HS-5 (cell line): ENCODE measurements at regions not wholly inside any gene's neighbourhood (a gene's known extent, or its start where the extent isn't known, plus 50 kb on each side); places are given as distances from the start of the nearest gene placed in this dataset.
"Not testable (repeated sequence)": the region's sequence is repeated elsewhere in the genome, so short reads cannot be mapped to it uniquely, and the experiment has no call there.

Source experiments
- DNase-seq: peaks from one replicate; pipeline ENCODE4 v3.0.0-alpha.2; 2012; ENCODE audit warnings: low read depth

DNA sequence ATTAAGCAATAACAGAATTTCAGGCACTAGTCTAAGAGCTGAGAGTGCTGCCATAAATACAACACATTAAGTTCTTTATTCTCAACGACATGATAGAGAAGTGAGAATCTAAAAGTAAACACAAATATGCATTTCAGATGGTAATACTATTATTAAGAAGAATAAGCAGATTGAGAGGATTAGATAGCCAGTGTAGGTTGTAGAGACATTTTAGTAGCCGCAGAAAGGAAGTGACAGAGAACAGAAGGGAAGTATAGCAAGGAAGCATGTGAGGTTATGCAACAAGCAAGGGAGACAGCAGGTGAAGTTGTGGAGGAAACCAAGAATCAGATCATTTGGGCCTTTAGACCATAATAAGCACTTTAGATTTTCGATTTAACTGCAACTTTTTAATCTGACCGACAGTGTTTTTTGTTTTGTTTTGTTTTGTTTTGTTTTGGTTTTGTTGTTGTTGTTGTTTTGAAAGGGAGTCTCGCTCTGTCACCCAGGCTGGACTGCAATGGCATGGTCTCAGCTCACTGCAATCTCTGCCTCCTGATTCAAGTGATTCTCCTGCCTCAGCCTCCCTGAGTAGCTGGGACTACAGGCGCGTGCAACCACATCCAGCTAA, 737.0 kb upstream of the ADGRB3 start:
- DNase-seq = no peak

DNA sequence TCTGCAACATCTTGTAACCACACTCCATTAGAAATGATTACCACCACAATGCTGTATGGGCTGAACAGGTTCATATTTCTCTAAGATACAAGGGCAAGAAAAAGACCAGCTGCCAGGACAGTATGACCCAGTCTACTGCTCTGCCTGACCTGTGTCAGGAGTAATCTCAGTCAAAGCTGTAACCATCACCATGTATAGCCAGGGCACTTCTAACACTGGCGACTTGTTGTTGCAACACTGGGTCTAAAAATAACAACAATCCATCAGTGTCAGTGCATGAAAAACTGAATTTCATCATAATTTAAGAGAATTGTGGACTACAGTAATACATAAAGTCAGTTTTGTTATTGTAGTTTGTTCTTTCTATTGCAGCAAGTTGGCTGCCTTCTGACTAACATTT, 738.6 kb upstream of the ADGRB3 start:
- DNase-seq = no peak

DNA sequence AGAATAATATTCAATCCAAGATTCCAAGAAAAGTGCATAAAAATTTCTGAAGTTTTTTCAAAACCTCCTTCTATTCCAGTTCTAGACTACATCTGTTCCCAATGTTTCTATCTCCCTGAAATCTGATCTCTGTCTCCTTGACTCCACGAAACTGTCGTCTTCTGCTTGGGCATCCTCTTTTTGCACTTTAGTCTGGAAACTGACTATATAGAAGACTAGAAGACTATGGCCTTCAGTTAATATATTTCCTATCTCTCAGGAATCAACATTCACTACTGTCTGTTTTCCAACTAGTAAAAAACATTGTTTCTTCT, 745.4 kb upstream of the ADGRB3 start:
- DNase-seq = no peak

DNA sequence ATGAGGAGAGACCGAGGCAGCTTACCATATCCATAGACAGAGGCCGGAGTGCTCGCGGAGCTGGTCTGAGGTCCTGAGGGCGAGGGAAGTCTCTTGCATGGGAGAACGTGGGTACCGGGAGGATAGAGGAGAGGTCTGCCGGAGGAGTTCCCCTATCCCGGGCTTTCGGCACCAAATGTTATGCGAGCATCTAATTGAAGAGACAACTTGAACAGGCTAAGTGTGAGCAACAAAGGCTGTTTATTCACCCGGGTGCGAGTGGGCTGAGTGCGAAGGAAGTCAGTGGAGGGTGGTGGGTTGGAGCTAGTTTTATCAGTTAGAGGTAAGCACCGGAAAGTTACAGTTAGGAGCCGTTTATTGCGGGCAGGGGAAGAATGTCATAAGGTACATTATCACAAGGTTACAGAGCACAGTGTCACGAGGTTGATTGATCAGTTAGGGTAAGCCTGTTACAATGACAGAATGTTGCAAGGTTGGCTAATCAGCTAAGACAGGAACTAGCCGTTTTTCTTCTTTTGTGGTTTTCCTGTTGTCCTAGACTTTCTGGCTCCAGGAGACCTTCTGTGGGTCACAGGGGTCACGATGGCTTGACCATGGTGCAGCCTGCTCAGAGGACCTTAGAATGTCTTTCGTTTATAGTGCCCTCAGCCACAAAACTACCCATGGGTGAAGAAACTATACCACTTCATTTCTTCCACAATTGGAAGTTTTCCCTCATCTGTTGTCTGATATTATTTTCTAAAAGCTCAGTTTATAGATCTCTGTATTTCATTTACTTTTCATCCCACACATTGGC, 746.0 kb upstream of the ADGRB3 start:
- DNase-seq = no peak

DNA sequence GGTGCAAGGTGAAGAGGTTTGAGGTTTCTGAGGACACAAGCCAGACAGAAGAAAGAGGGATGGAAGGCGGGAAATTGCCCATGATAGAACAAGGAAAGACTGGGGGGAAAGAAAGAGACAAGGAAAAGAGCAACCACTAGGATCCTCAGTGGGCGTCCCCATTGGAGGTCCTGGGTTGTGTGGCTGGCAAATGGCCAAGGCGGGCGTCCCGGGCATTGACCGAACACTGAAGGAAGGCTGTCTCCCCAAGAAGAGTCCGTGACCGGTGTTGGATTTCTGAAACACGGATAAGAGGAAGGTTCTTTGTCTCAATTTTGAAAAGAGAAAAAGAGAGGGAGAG, 746.6 kb upstream of the ADGRB3 start:
- no peak for DNase-seq

DNA sequence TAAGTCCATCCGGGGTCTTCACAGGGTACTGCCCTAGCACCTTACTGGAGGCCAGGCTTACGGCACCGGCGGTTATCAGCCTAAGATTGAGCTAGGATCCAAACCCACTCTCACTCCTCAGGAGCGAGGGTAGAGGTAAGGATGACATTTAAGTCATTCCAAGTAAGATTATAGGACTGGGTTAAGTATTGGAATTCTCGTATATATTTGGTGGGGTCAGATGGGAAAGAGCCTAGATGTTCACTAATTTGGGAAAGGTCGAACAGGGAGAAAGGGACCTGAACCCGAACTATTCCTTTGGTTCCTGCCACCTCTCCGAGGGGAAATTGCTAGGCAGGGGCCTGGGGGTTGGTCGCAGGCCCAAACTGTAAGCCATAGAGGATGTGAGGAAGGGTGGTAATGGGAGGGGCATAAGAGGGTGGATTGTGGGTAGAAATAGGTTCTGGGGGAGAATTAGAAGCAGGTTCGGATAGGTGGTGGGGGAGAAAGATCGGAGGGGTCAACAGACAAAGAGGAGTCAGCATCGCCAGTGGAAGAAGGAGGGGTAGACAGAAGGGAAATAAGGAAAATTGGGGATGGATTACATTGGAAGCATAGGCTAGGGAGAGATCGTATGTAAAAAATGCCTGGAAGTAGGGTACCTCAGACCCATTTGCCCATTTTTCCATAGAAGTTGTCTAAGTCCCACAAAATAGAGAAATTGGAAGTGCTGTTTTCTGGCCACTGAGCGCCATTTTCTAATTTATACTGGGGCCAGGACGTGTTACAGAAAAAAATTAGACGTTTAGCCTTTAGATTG, 747.1 kb upstream of the ADGRB3 start:
- no peak for DNase-seq

DNA sequence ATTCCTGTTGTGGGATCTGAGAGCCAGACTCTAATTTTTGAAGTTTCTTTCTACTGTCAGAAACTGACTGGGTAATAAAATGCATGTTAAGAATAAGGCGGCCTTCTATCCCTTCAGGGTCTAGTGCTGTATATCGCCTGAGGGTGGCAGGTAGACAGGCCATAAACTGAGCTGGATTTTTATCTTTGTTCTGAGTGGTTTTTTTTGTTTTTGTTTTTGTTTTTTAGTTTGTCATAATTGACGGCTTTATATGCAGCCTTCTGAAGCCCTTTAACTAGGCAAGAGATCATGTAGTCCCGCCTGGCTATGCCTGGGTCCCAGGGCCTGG, 747.7 kb upstream of the ADGRB3 start:
- no peak for DNase-seq

DNA sequence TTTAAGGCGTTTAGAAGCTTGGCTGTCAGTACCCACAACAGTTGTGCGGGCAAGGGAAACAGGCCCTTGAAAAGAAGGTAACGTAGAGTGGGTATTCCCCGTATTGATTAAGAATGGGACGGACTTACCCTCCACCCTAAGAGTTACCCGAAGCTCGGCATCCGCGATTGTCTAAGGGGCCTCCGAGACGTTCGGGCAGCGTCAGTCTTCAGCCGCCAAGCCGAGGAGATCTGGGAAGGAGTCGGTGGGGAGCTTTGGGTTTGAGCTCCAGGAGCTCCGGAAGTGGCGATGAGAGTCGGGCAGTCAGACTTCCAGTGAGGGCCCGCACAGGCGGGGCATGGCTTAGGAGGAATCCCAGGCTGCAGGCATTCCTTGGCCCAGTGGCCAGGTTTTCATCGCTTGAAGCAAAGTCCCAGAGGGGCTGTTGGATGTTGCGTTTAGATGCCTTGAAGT, 748.2 kb upstream of the ADGRB3 start:
- DNase-seq = no peak

DNA sequence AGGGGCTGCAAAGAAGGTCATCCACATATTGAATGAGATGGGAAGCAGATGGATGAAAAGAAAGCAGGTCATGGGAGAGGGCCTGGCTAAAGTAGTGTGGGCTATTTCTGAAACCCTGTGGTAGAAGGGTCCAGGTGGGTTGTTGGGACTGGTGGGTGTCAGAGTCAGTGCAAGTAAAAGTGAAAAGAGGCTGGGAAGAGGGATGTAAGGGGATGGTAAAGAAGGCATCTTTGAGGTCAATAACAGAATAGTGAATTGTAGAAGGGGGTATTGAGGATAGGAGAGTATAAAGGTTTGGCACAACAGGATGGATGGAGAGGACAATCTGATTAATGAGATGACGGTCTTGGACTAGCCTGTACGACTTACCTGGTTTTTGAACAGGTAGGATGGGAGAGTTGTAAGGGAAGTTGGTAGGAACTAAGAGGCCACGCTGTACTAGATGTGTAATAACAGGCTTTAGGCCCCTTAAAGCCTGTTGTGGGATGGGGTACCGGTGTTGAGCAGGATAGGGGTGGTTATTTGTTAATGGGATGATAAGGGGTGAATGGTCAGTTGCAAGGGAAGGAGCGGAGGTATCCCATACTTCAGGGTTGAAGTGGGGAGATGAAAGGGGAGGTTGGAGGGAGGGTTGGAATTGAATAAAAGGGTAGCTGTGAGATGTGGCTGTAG, 748.9 kb upstream of the ADGRB3 start:
- no peak for DNase-seq

DNA sequence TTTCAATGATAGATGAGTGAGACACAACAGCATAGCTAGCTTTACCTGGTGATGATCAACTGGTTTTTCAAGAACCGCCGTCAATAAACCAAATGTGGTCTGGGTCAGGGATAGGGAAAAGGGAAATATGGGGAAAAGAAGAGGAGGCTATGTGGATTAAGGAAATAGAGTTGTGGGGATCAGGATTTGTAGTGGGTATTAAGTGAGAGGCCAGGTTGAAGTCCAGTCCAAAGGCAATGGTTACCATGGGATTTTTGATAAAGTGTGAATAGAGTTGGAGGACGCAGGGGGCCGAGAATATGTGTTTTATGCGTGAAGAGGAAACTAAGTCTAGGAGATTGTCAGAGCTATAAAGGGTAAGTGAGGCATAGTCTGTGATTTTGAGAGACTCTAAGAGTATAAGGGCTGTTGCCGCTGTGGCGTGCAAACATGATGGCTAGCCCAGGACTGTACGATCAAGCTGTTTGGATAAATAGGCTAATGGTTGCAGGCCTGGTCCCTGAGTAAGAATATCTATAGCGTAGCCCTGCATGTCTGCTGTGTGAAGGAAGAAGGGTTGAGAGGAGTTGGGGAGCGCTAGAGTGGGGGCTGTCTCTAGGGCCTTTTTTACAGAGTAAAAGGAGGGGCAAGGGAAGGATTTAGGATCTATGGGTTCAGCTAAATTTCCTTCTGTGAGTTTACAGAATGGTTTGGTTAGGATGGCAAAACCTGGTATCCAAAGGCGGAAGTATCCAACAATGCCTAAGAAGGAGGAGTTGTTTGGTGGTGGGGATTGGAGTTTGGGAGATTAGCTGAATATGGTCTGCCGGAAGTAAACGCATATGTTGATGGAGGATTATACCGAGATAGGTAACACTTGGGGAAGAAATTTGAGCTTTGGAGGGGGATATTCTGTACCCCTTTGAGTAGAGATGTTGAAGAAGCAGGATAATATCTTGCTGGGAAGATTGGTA, 749.7 kb upstream of the ADGRB3 start:
- no peak for DNase-seq

DNA sequence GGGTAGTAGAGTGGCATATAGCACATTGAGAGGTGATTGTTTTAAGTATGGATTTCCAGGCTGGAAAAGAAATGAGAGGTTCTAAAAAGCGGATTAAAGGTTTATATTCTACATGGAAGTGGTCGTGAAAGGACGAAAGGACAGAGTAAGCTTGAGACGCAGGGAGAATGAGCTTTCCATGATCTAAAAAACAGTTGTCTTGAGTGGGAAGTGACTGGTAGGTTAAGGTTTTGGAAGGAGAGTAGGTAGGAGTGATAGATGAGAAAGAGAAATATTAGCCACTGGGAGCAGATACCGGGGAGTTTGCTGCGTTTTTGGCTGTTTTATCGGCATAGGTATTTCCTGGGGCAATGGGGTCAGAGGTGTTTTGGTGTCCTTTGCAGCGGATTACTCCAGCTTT, 750.6 kb upstream of the ADGRB3 start:
- DNase-seq = no peak

DNA sequence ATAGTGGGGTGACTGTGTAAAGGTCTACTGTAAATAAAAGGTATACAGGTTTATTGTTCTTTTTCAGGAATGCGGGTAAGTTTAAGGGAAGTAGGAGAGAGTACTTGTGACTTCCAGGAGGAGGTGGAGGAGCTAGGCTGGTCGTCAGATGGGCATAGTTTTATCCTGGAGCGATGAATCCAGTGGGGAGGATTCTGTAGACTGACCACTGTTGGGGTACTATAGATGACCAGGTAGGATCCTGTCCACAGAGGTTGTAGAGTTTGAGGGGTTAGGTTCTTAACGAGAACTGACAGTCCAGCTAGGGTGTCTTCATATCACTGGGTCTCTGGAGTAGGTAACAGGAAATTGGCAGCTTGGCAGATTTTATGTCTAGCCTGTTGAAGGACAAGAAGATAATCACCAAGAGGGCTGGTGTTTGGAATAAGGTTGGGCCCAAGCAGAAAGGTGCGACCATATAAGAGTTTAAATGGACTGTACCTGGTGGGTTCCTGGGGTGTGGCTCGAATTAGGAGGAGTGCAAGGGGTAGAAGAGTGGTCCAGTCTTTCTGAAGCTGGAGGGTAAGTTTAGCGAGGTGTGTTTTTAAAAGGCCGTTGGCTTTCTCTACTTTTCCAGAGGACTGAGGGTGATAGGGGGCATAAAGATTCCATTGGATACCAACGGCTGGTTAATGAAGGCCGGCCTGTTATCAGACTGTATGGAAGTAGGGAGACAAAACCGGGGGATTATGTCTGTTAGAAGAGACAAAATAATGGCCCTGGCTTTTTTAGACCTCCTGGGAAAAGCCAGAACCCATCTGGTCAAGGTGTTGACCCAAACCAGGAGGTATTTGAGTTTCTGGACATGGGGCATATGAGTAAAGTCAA, 751.3 kb upstream of the ADGRB3 start:
- no peak for DNase-seq

DNA sequence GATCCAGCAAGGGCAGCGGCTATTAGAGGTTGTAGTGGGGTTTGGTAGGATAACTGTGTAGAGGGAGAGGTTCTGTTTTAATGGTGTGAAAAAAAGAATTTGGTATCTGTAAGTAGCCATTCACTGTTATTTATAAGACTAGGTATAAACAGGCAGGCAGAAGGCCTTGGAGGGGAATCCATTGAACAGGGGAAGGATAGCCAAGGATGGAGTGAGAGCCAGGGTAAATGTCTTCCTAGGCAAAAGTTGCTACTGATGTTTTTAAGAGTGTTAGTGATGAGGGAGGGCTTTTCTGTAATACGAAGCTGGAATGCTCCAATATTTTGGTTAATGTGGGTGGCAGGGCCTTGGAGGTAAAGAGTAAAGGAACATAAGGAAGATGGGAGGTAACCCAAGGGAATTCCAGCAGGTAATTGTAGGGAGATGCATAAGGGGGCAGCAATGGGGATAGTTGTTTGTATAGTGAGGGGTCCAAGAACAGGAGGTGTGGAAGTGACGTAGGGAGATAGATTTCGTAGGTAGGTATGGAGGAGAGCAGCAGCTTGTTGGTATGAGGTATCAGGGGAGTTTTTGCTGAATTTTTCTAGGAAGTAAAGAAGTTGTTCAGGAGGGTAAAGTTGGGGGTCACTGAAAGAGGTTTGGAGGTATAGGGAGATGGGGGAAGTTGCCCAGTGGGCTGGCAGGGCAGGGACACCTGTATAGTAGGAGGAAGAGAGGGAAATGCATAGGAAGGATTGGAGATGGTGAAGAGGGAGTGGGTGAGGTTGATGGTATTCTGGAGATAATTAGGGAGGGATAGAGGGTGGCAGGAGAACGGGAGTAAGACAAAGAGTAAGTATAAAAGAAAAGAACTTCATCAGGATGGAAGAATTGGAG, 752.4 kb upstream of the ADGRB3 start:
- no peak for DNase-seq

DNA sequence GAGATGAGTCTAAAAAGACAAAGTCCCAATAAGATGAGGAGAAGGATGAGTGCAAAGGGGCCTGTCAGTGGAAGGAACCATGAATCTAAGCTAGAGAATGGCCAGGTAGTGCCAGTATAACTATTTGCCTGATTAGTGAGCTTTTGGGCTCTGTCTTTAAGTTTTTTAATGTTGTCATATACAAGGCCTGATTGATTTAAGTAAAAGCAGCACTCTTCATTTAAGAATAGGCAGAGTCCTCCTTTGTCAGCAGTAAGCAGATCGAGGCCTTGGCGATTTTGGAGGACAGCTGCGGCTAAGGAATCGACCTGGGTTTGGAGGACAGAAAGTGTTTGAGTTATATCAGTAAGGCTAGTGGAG, 753.4 kb upstream of the ADGRB3 start:
- no peak for DNase-seq

DNA sequence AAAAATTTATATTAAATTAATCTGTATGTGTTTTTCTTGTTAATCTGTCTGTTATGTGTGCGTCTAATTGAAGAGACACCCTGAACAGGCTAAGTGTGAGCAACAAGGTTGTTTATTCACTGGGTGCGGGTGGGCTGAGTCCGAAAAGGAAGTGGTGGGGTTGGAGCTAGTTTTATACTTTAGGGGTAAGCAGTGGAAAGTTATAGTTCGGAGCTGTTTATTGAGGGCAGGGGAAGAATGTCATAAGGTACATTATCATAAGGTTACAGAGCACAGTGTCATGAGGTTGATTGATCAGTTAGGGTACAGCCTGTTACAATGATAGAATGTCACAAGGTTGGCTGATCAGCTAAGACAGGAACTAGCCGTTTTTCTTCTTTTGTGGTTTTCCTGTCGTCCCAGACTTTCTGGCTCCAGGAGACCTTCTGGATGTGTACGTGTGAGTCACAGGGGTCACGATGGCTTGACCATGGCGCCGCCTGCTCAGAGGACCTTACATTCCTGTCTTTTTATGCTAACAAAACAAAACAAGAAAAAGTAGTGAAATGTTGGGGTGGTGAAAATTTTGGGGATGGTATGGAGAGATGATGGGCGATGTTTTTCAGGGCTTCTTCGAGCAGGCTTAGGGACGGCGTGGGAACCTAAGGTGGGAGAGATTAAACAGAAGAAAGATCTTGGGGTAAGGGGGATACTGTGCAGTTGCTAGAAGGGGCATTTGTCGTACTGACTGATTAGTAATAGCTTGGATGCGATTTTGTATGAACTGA, 754.0 kb upstream of the ADGRB3 start:
- DNase-seq = no peak

DNA sequence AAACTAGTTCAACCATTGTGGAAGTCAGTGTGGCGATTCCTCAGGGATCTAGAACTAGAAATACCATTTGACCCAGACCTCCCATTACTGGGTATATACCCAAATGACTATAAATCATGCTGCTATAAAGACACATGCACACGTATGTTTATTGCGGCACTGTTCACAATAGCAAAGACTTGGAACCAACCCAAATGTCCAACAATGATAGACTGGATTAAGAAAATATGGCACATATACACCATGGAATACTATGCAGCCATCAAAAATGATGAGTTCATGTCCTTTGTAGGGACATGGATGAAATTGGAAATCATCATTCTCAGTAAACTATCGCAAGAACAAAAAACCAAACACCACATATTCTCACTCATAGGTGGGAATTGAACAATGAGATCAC, 754.7 kb upstream of the ADGRB3 start:
- not testable (repeated sequence) for DNase-seq

DNA sequence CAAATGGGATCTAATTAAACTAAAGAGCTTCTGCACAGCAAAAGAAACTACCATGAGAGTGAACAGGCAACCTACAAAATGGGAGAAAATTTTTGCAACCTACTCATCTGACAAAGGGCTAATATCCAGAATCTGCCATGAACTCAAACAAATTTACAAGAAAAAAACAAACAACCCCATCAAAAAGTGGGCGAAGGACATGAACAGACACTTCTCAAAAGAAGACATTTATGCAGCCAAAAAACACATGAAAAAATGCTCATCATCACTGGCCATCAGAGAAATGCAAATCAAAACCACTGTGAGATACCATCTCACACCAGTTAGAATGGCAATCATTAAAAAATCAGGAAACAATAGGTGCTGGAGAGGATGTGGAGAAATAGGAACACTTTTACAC, 755.2 kb upstream of the ADGRB3 start:
- not testable (repeated sequence) for DNase-seq

DNA sequence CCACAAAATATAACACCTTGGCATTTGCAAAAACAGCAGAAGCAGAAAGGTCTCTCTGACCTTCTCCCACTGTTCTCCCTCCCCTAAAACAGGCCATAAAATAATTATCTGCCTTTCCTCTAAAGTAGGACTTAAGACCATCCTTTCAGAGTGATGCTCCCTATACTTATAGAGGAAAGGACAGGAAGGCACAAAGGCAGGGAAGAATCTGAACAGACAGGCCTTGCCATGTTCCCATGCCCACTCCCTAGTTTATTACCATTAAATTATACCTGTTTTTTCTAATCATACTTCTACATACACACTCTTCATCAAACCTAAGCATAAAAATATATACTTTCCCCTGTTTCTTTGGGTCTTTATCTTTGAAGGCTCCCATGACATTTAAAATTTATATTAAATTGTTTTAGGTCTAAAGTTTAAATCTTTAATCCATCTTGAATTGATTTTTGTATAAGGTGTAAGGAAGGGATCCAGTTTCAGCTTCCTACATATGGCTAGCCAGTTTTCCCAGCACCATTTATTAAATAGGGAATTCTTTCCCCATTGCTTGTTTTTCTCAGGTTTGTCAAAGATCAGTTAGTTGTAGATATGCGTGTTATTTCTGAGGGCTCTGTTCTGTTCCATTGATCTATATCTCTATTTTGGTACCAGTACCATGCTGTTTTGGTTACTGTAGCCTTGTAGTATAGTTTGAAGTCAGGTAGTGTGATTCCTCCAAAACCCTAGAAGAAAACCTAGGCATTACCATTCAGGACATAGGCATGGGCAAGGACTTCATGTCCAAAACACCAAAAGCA, 755.8 kb upstream of the ADGRB3 start:
- not testable (repeated sequence) for DNase-seq
